HepG2 (cell line): ENCODE measurements at regions not wholly inside any gene's neighbourhood (a gene's known extent, or its start where the extent isn't known, plus 50 kb on each side); places are given as distances from the start of the nearest gene placed in this dataset.

Experiments used
- ATAC-seq: fragments of 200-7000 bp; cut with Tn5 transposase; 3 replicates; pipeline ENCODE4 v1.9.1; 2020; ENCODE audit warnings: mild to moderate bottlenecking, moderate library complexity
- BruUV-seq: library from RNA; stranded (reverse); fragments of 400-500 nt; replicated peaks from 2 replicates; lab custom pipeline; 2021; lab: Mats Ljungman, UMichigan
- CTCF ChIA-PET: fragments of 300-600 bp; formaldehyde crosslinking; extraction: SDS; loops from one replicate; lab custom pipeline; 2021; ENCODE audit warnings: low total read pairs, inconsistent platforms, low intra/inter-chr PET ratio; lab: Yijun Ruan, JAX
- POLR2A ChIA-PET: fragments of 350-600 bp; sonication (Branson Sonifier 250); formaldehyde crosslinking; loops from one replicate; lab custom pipeline; 2020; ENCODE audit warnings: antibody characterized with exemption, inconsistent platforms; lab: Yijun Ruan, JAX
- DNase-seq: peaks from one replicate; pipeline ENCODE4 v3.0.0-alpha.2; 2015; ENCODE audit warnings: low spot score
- FAIRE-seq: peaks from 3 replicates; lab custom pipeline; 2011; peaks lifted over from hg19 to GRCh38; lab: Jason Lieb, UNC
- H2AFZ ChIP-seq: one replicate; pipeline ENCODE4 v1.6.1; 2011; ENCODE audit warnings: low read length, inconsistent platforms
- H3K27ac ChIP-seq: fragments of 300-600 bp; 3 replicates; pipeline ENCODE4 v1.8.0; 2011; ENCODE audit warnings: mixed run types, mild to moderate bottlenecking, mixed read lengths, low read length, inconsistent platforms; ENCODE audit not compliant: insufficient read depth; ENCODE audit errors: extremely low read length
- H3K27me3 ChIP-seq, 2 experiments: fragments of 200-600 bp in 1 of 2; 2 replicates in 1 of 2; 3 replicates in 1 of 2; pipeline versions ENCODE4 v1.6.0 to v1.8.0; 2011; ENCODE audit warnings: low read length in 2 of 2, mild to moderate bottlenecking in 2 of 2, moderate library complexity in 2 of 2, inconsistent platforms in 1 of 2; ENCODE audit not compliant: insufficient read depth in 2 of 2, control insufficient read depth in 1 of 2
- H3K36me3 ChIP-seq, 2 experiments: fragments of 200-600 bp in 1 of 2; replicated peaks in 1 of 2; 2 replicates in 1 of 2; 3 replicates in 1 of 2; pipeline versions ENCODE4 v1.5.1 to v1.8.0; 2011; ENCODE audit warnings: low read length in 2 of 2, inconsistent platforms in 1 of 2; ENCODE audit not compliant: insufficient read depth in 2 of 2, control insufficient read depth in 1 of 2
- H3K4me1 ChIP-seq: 2 replicates; pipeline ENCODE4 v1.5.1; 2012; ENCODE audit warnings: low read length, inconsistent platforms; ENCODE audit not compliant: insufficient read depth
- H3K4me2 ChIP-seq: 2 replicates; pipeline ENCODE4 v1.6.0; 2011; ENCODE audit warnings: low read depth, low read length, inconsistent platforms
- H3K4me3 ChIP-seq, 3 experiments: fragments of 200-600 bp in 1 of 3; sonication (generic), shearing (Covaris generic) in 1 of 3; replicated peaks in 1 of 3; 2 replicates each; pipeline ENCODE4 v1.5.1; 2011 to 2016; ENCODE audit warnings: low read length in 3 of 3, inconsistent platforms in 2 of 3, low read depth in 2 of 3, mild to moderate bottlenecking in 2 of 3, control low read depth in 1 of 3, mixed read lengths in 1 of 3; ENCODE audit not compliant: insufficient read depth in 1 of 3
- H3K79me2 ChIP-seq: one replicate; pipeline ENCODE4 v1.6.1; 2011; ENCODE audit warnings: low read length, inconsistent platforms; ENCODE audit not compliant: insufficient read depth
- H3K9ac ChIP-seq: 2 replicates; pipeline ENCODE4 v1.6.0; 2011; ENCODE audit warnings: mild to moderate bottlenecking, low read depth, low read length, inconsistent platforms; ENCODE audit not compliant: insufficient read depth
- H3K9me3 ChIP-seq: 2 replicates; pipeline ENCODE4 v1.5.1; 2012; ENCODE audit warnings: mild to moderate bottlenecking, low read length
- H4K20me1 ChIP-seq: 2 replicates; pipeline ENCODE4 v1.6.0; 2011; ENCODE audit warnings: inconsistent platforms, mild to moderate bottlenecking, low read length, moderate library complexity; ENCODE audit not compliant: insufficient read depth
- ATF5 ChIP-seq: sonication (generic); formaldehyde crosslinking; IDR thresholded peaks from 2 replicates; pipeline ENCODE4 v1.4.0; 2020; ENCODE audit warnings: mild to moderate bottlenecking, low read depth, missing genetic modification reagents
- ATF7 ChIP-seq, 2 experiments: fragments of 450-650 bp in 1 of 2; sonication (generic) in 1 of 2; formaldehyde crosslinking in 1 of 2; IDR thresholded peaks; 2 replicates each; pipeline versions ENCODE4 v1.4.0 to v1.6.1; 2016 to 2020; ENCODE audit warnings: antibody characterized with exemption in 1 of 2, mild to moderate bottlenecking in 1 of 2, missing genetic modification reagents in 1 of 2
- GPN1 ChIP-seq: sonication (generic); formaldehyde crosslinking; IDR thresholded peaks from 2 replicates; pipeline ENCODE4 v1.5.1; 2020; ENCODE audit warnings: missing genetic modification reagents, borderline replicate concordance
- HIVEP1 ChIP-seq: sonication (generic); formaldehyde crosslinking; IDR thresholded peaks from 2 replicates; pipeline ENCODE4 v1.4.0; 2020; ENCODE audit warnings: mild to moderate bottlenecking, missing genetic modification reagents
- JARID2 ChIP-seq: sonication (generic); formaldehyde crosslinking; IDR thresholded peaks from 2 replicates; pipeline ENCODE4 v1.8.1; 2023; ENCODE audit warnings: missing genetic modification reagents, inconsistent platforms; ENCODE audit not compliant: insufficient replicate concordance
- KDM6A ChIP-seq: IDR thresholded peaks from 2 replicates; pipeline ENCODE4 v1.6.1; 2016; ENCODE audit warnings: low read depth
- LCORL ChIP-seq, 2 experiments: fragments of 450-650 bp in 1 of 2; sonication (generic) in 1 of 2; formaldehyde crosslinking in 1 of 2; IDR thresholded peaks; 2 replicates each; pipeline versions ENCODE4 v1.5.0 to v1.6.1; 2017 to 2020; ENCODE audit warnings: antibody characterized with exemption in 1 of 2, missing genetic modification reagents in 1 of 2
- POLR2AphosphoS2 ChIP-seq: IDR thresholded peaks from 2 replicates; pipeline ENCODE4 v1.6.1; 2011; ENCODE audit warnings: low read depth, low read length, improper control_type of control experiment
- RFXANK ChIP-seq: IDR thresholded peaks from 2 replicates; pipeline ENCODE4 v1.6.1; 2016
- SATB2 ChIP-seq: sonication (generic); formaldehyde crosslinking; IDR thresholded peaks from 2 replicates; pipeline ENCODE4 v1.5.0; 2020; ENCODE audit warnings: missing genetic modification reagents
- TCF12 ChIP-seq, 2 experiments: fragments of 450-650 bp in 1 of 2; sonication (generic) in 1 of 2; formaldehyde crosslinking in 1 of 2; IDR thresholded peaks; 2 replicates each; pipeline versions ENCODE4 v1.6.1 to v1.8.0; 2017 to 2022; ENCODE audit warnings: antibody characterized with exemption in 1 of 2, mild to moderate bottlenecking in 1 of 2, missing genetic modification reagents in 1 of 2, moderate library complexity in 1 of 2
- ZBTB3 ChIP-seq: sonication (generic); formaldehyde crosslinking; IDR thresholded peaks from 2 replicates; pipeline ENCODE4 v1.4.0; 2020; ENCODE audit warnings: low read depth, mild to moderate bottlenecking, moderate library complexity, missing genetic modification reagents, borderline replicate concordance
- ZNF547 ChIP-seq: sonication (generic); formaldehyde crosslinking; IDR thresholded peaks from 2 replicates; pipeline ENCODE4 v1.5.1; 2020; ENCODE audit warnings: mild to moderate bottlenecking, missing genetic modification reagents
- ZNF704 ChIP-seq: sonication (generic); formaldehyde crosslinking; IDR thresholded peaks from 2 replicates; pipeline ENCODE4 v1.8.1; 2023; ENCODE audit warnings: mild to moderate bottlenecking, inconsistent platforms, moderate library complexity, missing genetic modification reagents, borderline replicate concordance
- WGBS: methylation state at CpG from one replicate; pipeline ENCODE4 v1.1.6; 2017; ENCODE audit warnings: low lambda C conversion rate; 5-methylcytosine and 5-hydroxymethylcytosine counted together
- in situ Hi-C: cut with HindIII; loops from 2 replicates; pipeline ENCODE4 v1.10.0; 2017; ENCODE audit warnings: low pct_unique_long_range_greater_than_20kb; ENCODE audit not compliant: extremely low pct_ligation_motif_present
- intact Hi-C: fragments of 100-400 bp; cut with micrococcal nuclease; formaldehyde crosslinking; loops from one replicate; pipeline ENCODE4 v1.10.0; 2022; ENCODE audit not compliant: unreplicated experiment
- TF ChIP-seq, protein P1 (sequence below): IDR thresholded peaks from 2 replicates; pipeline ENCODE4 v1.6.1; 2012; ENCODE audit warnings: low read depth, low read length, improper control_type of control experiment
- TF ChIP-seq, protein P2 (sequence below): sonication (generic); formaldehyde crosslinking; IDR thresholded peaks from 2 replicates; pipeline ENCODE4 v1.4.0; 2020; ENCODE audit warnings: mild to moderate bottlenecking, missing genetic modification reagents
- TF ChIP-seq, protein P3 (sequence below): sonication (generic); formaldehyde crosslinking; IDR thresholded peaks from 2 replicates; pipeline ENCODE4 v1.5.0; 2020; ENCODE audit warnings: mild to moderate bottlenecking, missing genetic modification reagents

GRCh38 chr16:86406056-86406455 lies 104.3 kb upstream of the FOXF1 start (continued):
- no peak for TF ChIP-seq JARID2 (CRISPR knock-in tag)
- TF ChIP-seq ZNF547 (CRISPR knock-in tag), result no peak
- TF ChIP-seq RFXANK (CRISPR knock-in tag), result no peak
- TF ChIP-seq, protein P1, sequence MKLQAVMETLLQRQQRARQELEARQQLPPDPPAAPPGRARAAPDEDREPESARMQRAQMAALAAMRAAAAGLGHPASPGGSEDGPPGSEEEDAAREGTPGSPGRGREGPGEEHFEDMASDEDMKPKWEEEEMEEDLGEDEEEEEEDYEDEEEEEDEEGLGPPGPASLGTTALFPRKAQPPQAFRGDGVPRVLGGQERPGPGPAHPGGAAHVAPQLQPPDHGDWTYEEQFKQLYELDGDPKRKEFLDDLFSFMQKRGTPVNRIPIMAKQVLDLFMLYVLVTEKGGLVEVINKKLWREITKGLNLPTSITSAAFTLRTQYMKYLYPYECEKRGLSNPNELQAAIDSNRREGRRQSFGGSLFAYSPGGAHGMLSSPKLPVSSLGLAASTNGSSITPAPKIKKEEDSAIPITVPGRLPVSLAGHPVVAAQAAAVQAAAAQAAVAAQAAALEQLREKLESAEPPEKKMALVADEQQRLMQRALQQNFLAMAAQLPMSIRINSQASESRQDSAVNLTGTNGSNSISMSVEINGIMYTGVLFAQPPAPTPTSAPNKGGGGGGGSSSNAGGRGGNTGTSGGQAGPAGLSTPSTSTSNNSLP, result no peak
- no peak for TF ChIP-seq KDM6A (CRISPR knock-in tag)
- no peak for TF ChIP-seq ATF7 (IDR thresholded peaks at IDR 0.05)
- no peak for TF ChIP-seq ATF7 (CRISPR knock-in tag; IDR thresholded peaks at IDR 0.05)
- TF ChIP-seq, protein P2, sequence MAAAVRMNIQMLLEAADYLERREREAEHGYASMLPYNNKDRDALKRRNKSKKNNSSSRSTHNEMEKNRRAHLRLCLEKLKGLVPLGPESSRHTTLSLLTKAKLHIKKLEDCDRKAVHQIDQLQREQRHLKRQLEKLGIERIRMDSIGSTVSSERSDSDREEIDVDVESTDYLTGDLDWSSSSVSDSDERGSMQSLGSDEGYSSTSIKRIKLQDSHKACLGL (CRISPR knock-in tag), result no peak

- FAIRE-seq (no peak), DNase-seq (no peak), ATAC-seq (no peak; the same call in 2 of the 3 replicates)
- H3K9me3 ChIP-seq, result no peaks in the 10 kb centered on the region
- in situ Hi-C loops, result no loop called here
- no peaks in the 10 kb centered on the region for H3K36me3 ChIP-seq
- no peaks in the 10 kb centered on the region for H4K20me1 ChIP-seq
- WGBS, result 3% methylated on average over 4 of the region's 4 CpGs
- H3K4me2 ChIP-seq, result no peak overlapping the region
- no peak overlapping the region for H3K4me3 ChIP-seq
- H3K9ac ChIP-seq, result no peak overlapping the region
- no TSS peak for BruUV-seq
- intact Hi-C loops, result no loop called here
- H3K27me3 ChIP-seq, result peaks cover 3 to 31% of the 10 kb centered on the region in 2 experiments
- H3K79me2 ChIP-seq, result no peaks in the 10 kb centered on the region
- ChIA-PET POLR2A (no interaction called here), CTCF (no interaction called here)
- H2AFZ ChIP-seq, result no peak overlapping the region
- no peaks in the 10 kb centered on the region for H3K4me1 ChIP-seq
- H3K27ac ChIP-seq, result no peak overlapping the region
- TF ChIP-seq HIVEP1 (CRISPR knock-in tag), result no peak
- no peak for TF ChIP-seq POLR2AphosphoS2
- no peak for TF ChIP-seq TCF12 (IDR thresholded peaks at IDR 0.05)
- TF ChIP-seq TCF12 (CRISPR knock-in tag; IDR thresholded peaks at IDR 0.05), result no peak
- no peak for TF ChIP-seq GPN1 (CRISPR knock-in tag)
- no peak for TF ChIP-seq ZNF704 (CRISPR knock-in tag)
- TF ChIP-seq SATB2 (CRISPR knock-in tag), result no peak
- TF ChIP-seq ATF5 (CRISPR knock-in tag), result no peak
- no peak for TF ChIP-seq LCORL (IDR thresholded peaks at IDR 0.05)
- no peak for TF ChIP-seq LCORL (CRISPR knock-in tag; IDR thresholded peaks at IDR 0.05)
- TF ChIP-seq, protein P3, sequence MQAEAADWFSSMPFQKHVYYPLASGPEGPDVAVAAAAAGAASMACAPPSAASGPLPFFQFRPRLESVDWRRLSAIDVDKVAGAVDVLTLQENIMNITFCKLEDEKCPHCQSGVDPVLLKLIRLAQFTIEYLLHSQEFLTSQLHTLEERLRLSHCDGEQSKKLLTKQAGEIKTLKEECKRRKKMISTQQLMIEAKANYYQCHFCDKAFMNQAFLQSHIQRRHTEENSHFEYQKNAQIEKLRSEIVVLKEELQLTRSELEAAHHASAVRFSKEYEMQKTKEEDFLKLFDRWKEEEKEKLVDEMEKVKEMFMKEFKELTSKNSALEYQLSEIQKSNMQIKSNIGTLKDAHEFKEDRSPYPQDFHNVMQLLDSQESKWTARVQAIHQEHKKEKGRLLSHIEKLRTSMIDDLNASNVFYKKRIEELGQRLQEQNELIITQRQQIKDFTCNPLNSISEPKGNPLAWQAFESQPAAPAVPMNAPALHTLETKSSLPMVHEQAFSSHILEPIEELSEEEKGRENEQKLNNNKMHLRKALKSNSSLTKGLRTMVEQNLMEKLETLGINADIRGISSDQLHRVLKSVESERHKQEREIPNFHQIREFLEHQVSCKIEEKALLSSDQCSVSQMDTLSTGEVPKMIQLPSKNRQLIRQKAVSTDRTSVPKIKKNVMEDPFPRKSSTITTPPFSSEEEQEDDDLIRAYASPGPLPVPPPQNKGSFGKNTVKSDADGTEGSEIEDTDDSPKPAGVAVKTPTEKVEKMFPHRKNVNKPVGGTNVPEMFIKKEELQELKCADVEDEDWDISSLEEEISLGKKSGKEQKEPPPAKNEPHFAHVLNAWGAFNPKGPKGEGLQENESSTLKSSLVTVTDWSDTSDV, result no peak
- no peak for TF ChIP-seq ZBTB3 (CRISPR knock-in tag)
Observed at GRCh38 chr16:86408685-86409084, 101.6 kb upstream of the FOXF1 start.
